Heart right ventricle (tissue), 16 donors: ENCODE measurements at regions not wholly inside any gene's neighbourhood (a gene's known extent, or its start where the extent isn't known, plus 50 kb on each side); places are given as distances from the start of the nearest gene placed in this dataset.

ENCODE experiments used
- ATAC-seq, 8 donors: fragments of 200-7000 bp; cut with Tn5 transposase; one replicate each; pipeline ENCODE4 v1.9.1; 2020; ENCODE audit warnings: mild to moderate bottlenecking in 8 of 8, moderate library complexity in 8 of 8, moderate number of reproducible peaks in 1 of 8
- DNase-seq, 2 donors: peaks; one replicate each; pipeline ENCODE4 v3.0.0-alpha.2; 2020
- H3K27ac ChIP-seq, 10 donors: fragments of 200-600 bp; sonication (generic) in 2 of 10; one replicate each; pipeline versions ENCODE4 v1.5.0 to v1.8.0; 2020 to 2022; ENCODE audit warnings: mild to moderate bottlenecking in 3 of 10
- H3K27me3 ChIP-seq, 7 donors: fragments of 200-600 bp; one replicate each; pipeline ENCODE4 v1.8.0; 2021 to 2022; ENCODE audit warnings: mild to moderate bottlenecking in 2 of 7
- H3K36me3 ChIP-seq, 9 donors: fragments of 200-600 bp; sonication (generic) in 1 of 9; one replicate each; pipeline versions ENCODE4 v1.5.0 to v1.8.0; 2020 to 2022; ENCODE audit warnings: mild to moderate bottlenecking in 2 of 9
- H3K4me1 ChIP-seq, 9 donors: fragments of 200-600 bp; sonication (generic) in 1 of 9; one replicate each; pipeline versions ENCODE4 v1.5.0 to v1.8.0; 2020 to 2022; ENCODE audit warnings: mild to moderate bottlenecking in 4 of 9
- H3K4me3 ChIP-seq, 10 donors: fragments of 200-600 bp; sonication (generic) in 2 of 10; one replicate each; pipeline versions ENCODE4 v1.5.0 to v1.8.0; 2020 to 2022; ENCODE audit warnings: mild to moderate bottlenecking in 7 of 10, moderate library complexity in 2 of 10
- H3K9me3 ChIP-seq, 11 donors: fragments of 200-600 bp in 10 of 11; sonication (generic) in 2 of 11; one replicate each; pipeline versions ENCODE4 v1.5.0 to v1.8.0; 2013 to 2022; ENCODE audit warnings: mild to moderate bottlenecking in 2 of 11, control low read depth in 1 of 11, moderate library complexity in 1 of 11
- CTCF ChIP-seq, 9 donors: fragments of 200-600 bp; sonication (generic) in 2 of 9; IDR thresholded peaks; one replicate each; pipeline versions ENCODE4 v1.5.0 to v1.8.0; 2021 to 2022; ENCODE audit warnings: antibody characterized with exemption in 9 of 9, mild to moderate bottlenecking in 5 of 9, moderate library complexity in 1 of 9
- WGBS, 2 donors: extraction: QIAGEN DNeasy Blood & Tissue Kit; methylation state at CpG; one replicate each; pipeline ENCODE4 v1.1.7; 2013; ENCODE audit warnings: inconsistent platforms in 1 of 2; 5-methylcytosine and 5-hydroxymethylcytosine counted together
- intact Hi-C, 10 donors: fragments of 100-400 bp; cut with DNase I; formaldehyde crosslinking; loops; one replicate each; pipeline versions ENCODE4 v1.11.1 to v1.14.2; 2022
- donor health status: Arrhythmogenic right ventricular cardiomyopathy.
- donor health status: ischemic (EF 13 %, LVEDD 7.1; RV severe dilation, severe dysfunction).
- donor health status: healthy with polysubstance abuse.
- donor health status: DM: no; HTN: yes; CAD: no.
- donor health status: DM: no; HTN: no; CAD: no.
- donor health status: ischemic (EF 25% LVEDD 6.9; RV normal size, moderate dysfunction).
- donor health status: ischemic (EF 25% LVEDD 5.7; RV mildly dilated, moderate dysfunction).
- donor health status: healthy.
- donor health status: DM: yes; HTN: yes; CAD: no.
- donor health status: Ischemic cardiomyopathy.
- donor health status: ischemic (EF 35%, LVEDD 5.7; RV mildly dilated, moderate dysfunction).
- donor health status: nonischemic (EF 11% LVEDD 7.7; RV severe dilation, severe dysfunction).
- donor health status: DM: yes; HTN: yes; CAD: no.
- donor health status: PGD.
- donor health status: ischemic (EF 29% LVEDD 5.4; RV normal size, mild dysfunction).
- donor health status: nonischemic (EF 23%, LVEDD 6.1; RV moderate dilation, normal function).

- DNase-seq (no peak), ATAC-seq (peak in 1 of 8 donors; percentile 47)
- Histone ChIP-seq H3K27me3 (no peaks in the 10 kb centered on the region), H3K4me3 (no peak overlapping the region), H3K4me1 (peaks cover 0 to 16% (median 3%) of the 10 kb centered on the region in 9 donors), H3K9me3 (no peaks in the 10 kb centered on the region), H3K27ac (peak overlapping the region in 1 of 10 donors; percentile 28), H3K36me3 (no peaks in the 10 kb centered on the region)
- no peak for TF ChIP-seq CTCF (IDR thresholded peaks at IDR 0.05)
- intact Hi-C loops: no loop called here
- 65 to 76% methylated on average over 2 of the region's 2 CpGs for WGBS, 2 donors
Measured at GRCh38 chr3:148642616-148643015, 55.1 kb upstream of the AGTR1 start.

- peak overlapping the region in 7 of 10 donors; percentile 4 to 50 (median 29) for H3K27ac ChIP-seq
- ATAC-seq: peak in 7 of 8 donors; percentile 34 to 79 (median 43)
Measured at GRCh38 chr3:148643389-148643840, 54.3 kb upstream of the AGTR1 start.

GRCh38 chr3:148646126-148646665 lies 51.5 kb upstream of the AGTR1 start:
- no peak for TF ChIP-seq CTCF (IDR thresholded peaks at IDR 0.05)
- no peaks in the 10 kb centered on the region for H3K36me3 ChIP-seq
- ATAC-seq: no peak
- no peaks in the 10 kb centered on the region for H3K27me3 ChIP-seq
- H3K27ac ChIP-seq: no peak overlapping the region
- H3K4me1 ChIP-seq: peaks cover 0 to 21% (median 3%) of the 10 kb centered on the region in 9 donors
- WGBS, 2 donors: 84 to 90% methylated on average over 4 of the region's 4 CpGs
- intact Hi-C loops: loop anchor here in 1 of 10 donors (5.0 kb wide), 1 partner anchor 44 kb away; no protein-coding TSS in a partner anchor
- no peak for DNase-seq
- H3K9me3 ChIP-seq: no peaks in the 10 kb centered on the region
- no peak overlapping the region for H3K4me3 ChIP-seq

More at GRCh38 chr3:148643389-148643840, 54.3 kb upstream of the AGTR1 start:
- peaks cover 0 to 18% (median 3%) of the 10 kb centered on the region in 9 donors for H3K4me1 ChIP-seq
- no peaks in the 10 kb centered on the region for H3K27me3 ChIP-seq
- no peaks in the 10 kb centered on the region for H3K9me3 ChIP-seq
- no peak overlapping the region for H3K4me3 ChIP-seq
- WGBS, 2 donors: 48 to 50% methylated on average over 4 of the region's 4 CpGs
- no peaks in the 10 kb centered on the region for H3K36me3 ChIP-seq
- no peak for TF ChIP-seq CTCF (IDR thresholded peaks at IDR 0.05)
- DNase-seq: no peak
- intact Hi-C loops: no loop called here
